Mesenchymal stem cell (in vitro differentiated cells and primary cell): ENCODE measurements at regions not wholly inside any gene's neighbourhood (a gene's known extent, or its start where the extent isn't known, plus 50 kb on each side); places are given as distances from the start of the nearest gene placed in this dataset.

Source experiments
- DNase-seq: peaks from one replicate; pipeline ENCODE4 v3.0.0-alpha.2; 2013
- H2AFZ ChIP-seq: one replicate; pipeline ENCODE4 v1.6.1; 2013; ENCODE audit warnings: low read depth, mild to moderate bottlenecking, control low read depth, inconsistent platforms, low read length, moderate library complexity
- H2AK5ac ChIP-seq: 2 replicates; pipeline ENCODE4 v1.6.1; 2013; ENCODE audit warnings: low read length, moderate library complexity, mild to moderate bottlenecking, inconsistent platforms; ENCODE audit not compliant: severe bottlenecking
- H2BK120ac ChIP-seq: one replicate; pipeline ENCODE4 v1.6.1; 2013; ENCODE audit warnings: low read depth, mild to moderate bottlenecking, inconsistent platforms, low read length, moderate library complexity
- H2BK12ac ChIP-seq, 2 experiments: one replicate each; pipeline ENCODE4 v1.6.1; 2013; ENCODE audit warnings: inconsistent platforms in 2 of 2, low read length in 2 of 2, mild to moderate bottlenecking in 2 of 2, moderate library complexity in 2 of 2, control low read depth in 1 of 2
- H2BK15ac ChIP-seq: one replicate; pipeline ENCODE4 v1.6.1; 2013; ENCODE audit warnings: mild to moderate bottlenecking, low read depth, inconsistent platforms; ENCODE audit not compliant: poor library complexity, severe bottlenecking
- H2BK5ac ChIP-seq: 2 replicates; pipeline ENCODE4 v1.6.1; 2013; ENCODE audit warnings: low read depth, mild to moderate bottlenecking, low read length, control low read depth, inconsistent platforms; ENCODE audit not compliant: poor library complexity, severe bottlenecking
- H3K14ac ChIP-seq, 2 experiments: one replicate each; pipeline ENCODE4 v1.6.1; 2013; ENCODE audit warnings: inconsistent platforms in 2 of 2, low read length in 2 of 2, control low read depth in 1 of 2, mild to moderate bottlenecking in 1 of 2, moderate library complexity in 1 of 2
- H3K18ac ChIP-seq, 2 experiments: one replicate each; pipeline ENCODE4 v1.6.1; 2013; ENCODE audit warnings: inconsistent platforms in 2 of 2, low read length in 2 of 2, control low read depth in 1 of 2, low read depth in 1 of 2, mild to moderate bottlenecking in 1 of 2
- H3K23ac ChIP-seq, 2 experiments: one replicate each; pipeline ENCODE4 v1.6.1; 2013; ENCODE audit warnings: inconsistent platforms in 2 of 2, low read length in 2 of 2, mild to moderate bottlenecking in 2 of 2, moderate library complexity in 2 of 2, control low read depth in 1 of 2
- H3K27ac ChIP-seq: 2 replicates; pipeline ENCODE4 v1.5.1; 2013; ENCODE audit warnings: mild to moderate bottlenecking, moderate library complexity, low read length, control low read depth, inconsistent platforms; ENCODE audit not compliant: poor library complexity, severe bottlenecking
- H3K27me3 ChIP-seq, 2 experiments: 2 replicates each; pipeline versions ENCODE4 v1.6.1 to v1.7.0; 2013; ENCODE audit warnings: low read length in 2 of 2, mild to moderate bottlenecking in 2 of 2, moderate library complexity in 2 of 2, control low read depth in 1 of 2, inconsistent platforms in 1 of 2; ENCODE audit not compliant: control insufficient read depth in 1 of 2, insufficient read depth in 1 of 2
- H3K36me3 ChIP-seq, 2 experiments: 2 replicates each; pipeline versions ENCODE4 v1.6.1 to v1.7.0; 2013; ENCODE audit warnings: low read length in 2 of 2, control low read depth in 1 of 2, inconsistent platforms in 1 of 2, low read depth in 1 of 2, mild to moderate bottlenecking in 1 of 2; ENCODE audit not compliant: insufficient read depth in 2 of 2, control insufficient read depth in 1 of 2
- H3K4ac ChIP-seq, 2 experiments: one replicate each; pipeline ENCODE4 v1.6.1; 2013; ENCODE audit warnings: inconsistent platforms in 2 of 2, low read length in 2 of 2, mild to moderate bottlenecking in 2 of 2, moderate library complexity in 2 of 2, control low read depth in 1 of 2, low read depth in 1 of 2
- H3K4me1 ChIP-seq: 2 replicates; pipeline ENCODE4 v1.6.1; 2013; ENCODE audit warnings: low read depth, low read length, control low read depth; ENCODE audit not compliant: control insufficient read depth, insufficient read depth
- H3K4me2 ChIP-seq: 2 replicates; pipeline ENCODE4 v1.6.1; 2013; ENCODE audit warnings: low read length, mild to moderate bottlenecking, inconsistent platforms; ENCODE audit not compliant: poor library complexity, severe bottlenecking
- H3K4me3 ChIP-seq, 2 experiments: 2 replicates each; pipeline versions ENCODE4 v1.5.1 to v1.7.0; 2013; ENCODE audit warnings: low read length in 2 of 2, mild to moderate bottlenecking in 2 of 2, control low read depth in 1 of 2, low read depth in 1 of 2; ENCODE audit not compliant: insufficient read depth in 1 of 2
- H3K79me1 ChIP-seq: replicated peaks from 2 replicates; pipeline ENCODE4 v1.6.1; 2013; ENCODE audit warnings: mild to moderate bottlenecking, control low read depth, low read length, inconsistent platforms; ENCODE audit not compliant: poor library complexity, severe bottlenecking
- H3K9ac ChIP-seq: 2 replicates; pipeline ENCODE4 v1.7.0; 2013; ENCODE audit warnings: mild to moderate bottlenecking, low read length, moderate library complexity
- H3K9me3 ChIP-seq: 2 replicates; pipeline ENCODE4 v1.7.0; 2013; ENCODE audit warnings: mild to moderate bottlenecking, low read length; ENCODE audit not compliant: control insufficient read depth
- H4K8ac ChIP-seq: one replicate; pipeline ENCODE4 v1.6.1; 2013; ENCODE audit warnings: inconsistent platforms, mild to moderate bottlenecking, low read length, moderate library complexity
- H4K91ac ChIP-seq: one replicate; pipeline ENCODE4 v1.6.1; 2013; ENCODE audit warnings: mild to moderate bottlenecking, low read length, inconsistent platforms
- WGBS: methylation state at CpG from one replicate; pipeline ENCODE4 v1.1.7; 2013; ENCODE audit warnings: mixed read lengths; 5-methylcytosine and 5-hydroxymethylcytosine counted together

DNA sequence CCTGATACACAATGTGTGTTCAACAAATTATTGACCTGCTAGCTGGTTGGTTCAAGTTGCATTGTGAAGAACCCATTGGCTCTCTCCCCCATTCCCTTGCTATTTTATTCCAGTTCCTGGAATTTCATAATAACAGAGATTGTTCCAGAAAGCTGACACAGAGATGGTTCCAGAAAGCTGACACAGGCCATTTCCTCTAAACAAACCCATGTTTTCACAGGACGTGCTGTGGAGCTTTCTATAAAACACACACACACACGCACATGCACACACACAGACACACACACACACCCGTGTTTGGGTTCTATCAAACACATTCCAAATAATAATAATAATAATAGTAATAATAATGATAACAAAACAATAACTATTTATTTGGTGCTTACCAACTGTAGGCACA is 259.1 kb downstream of the CLIC5 start:
- Histone ChIP-seq H3K27me3 (peaks cover 3% of the 10 kb centered on the region in 2 experiments), H3K4me1 (peaks cover 2% of the 10 kb centered on the region), H3K18ac (no peak overlapping the region), H3K9me3 (no peaks in the 10 kb centered on the region), H4K91ac (no peak overlapping the region), H2BK120ac (no peak overlapping the region), H2AFZ (no peak overlapping the region), H2AK5ac (no peak overlapping the region), H3K36me3 (no peaks in the 10 kb centered on the region), H2BK5ac (no peak overlapping the region), H4K8ac (no peak overlapping the region), H2BK12ac (no peak overlapping the region), H3K4me2 (no peak overlapping the region), H2BK15ac (no peak overlapping the region), H3K23ac (no peak overlapping the region), H3K9ac (no peak overlapping the region), H3K79me1 (no peaks in the 10 kb centered on the region), H3K14ac (no peak overlapping the region), H3K4ac (no peak overlapping the region), H3K4me3 (no peak overlapping the region), H3K27ac (no peak overlapping the region)
- DNase-seq, result no peak
- 100% methylated on average over 1 of the region's 3 CpGs for WGBS

- no peak overlapping the region for H3K14ac ChIP-seq
- H3K4me1 ChIP-seq, result peaks cover 2% of the 10 kb centered on the region
- H3K4me3 ChIP-seq, result no peak overlapping the region
- 91% methylated on average over 5 of the region's 9 CpGs for WGBS
- H3K27ac ChIP-seq, result no peak overlapping the region
- H2AK5ac ChIP-seq, result no peak overlapping the region
- no peak overlapping the region for H3K23ac ChIP-seq
- H2BK5ac ChIP-seq, result no peak overlapping the region
- H3K4ac ChIP-seq, result no peak overlapping the region
- no peak overlapping the region for H2AFZ ChIP-seq
- H4K91ac ChIP-seq, result no peak overlapping the region
- no peak overlapping the region for H4K8ac ChIP-seq
- no peaks in the 10 kb centered on the region for H3K79me1 ChIP-seq
- no peaks in the 10 kb centered on the region for H3K9me3 ChIP-seq
- H3K36me3 ChIP-seq, result no peaks in the 10 kb centered on the region
- H2BK12ac ChIP-seq, result no peak overlapping the region
- peaks cover 3 to 9% of the 10 kb centered on the region in 2 experiments for H3K27me3 ChIP-seq
- no peak for DNase-seq
- no peak overlapping the region for H3K18ac ChIP-seq
- H2BK15ac ChIP-seq, result no peak overlapping the region
- no peak overlapping the region for H2BK120ac ChIP-seq
- no peak overlapping the region for H3K4me2 ChIP-seq
- H3K9ac ChIP-seq, result no peak overlapping the region
Measured at GRCh38 chr6:45754432-45754831, 261.2 kb downstream of the CLIC5 start.

- H4K91ac ChIP-seq, result no peak overlapping the region
- DNase-seq, result no peak
- no peaks in the 10 kb centered on the region for H3K36me3 ChIP-seq
- no peak overlapping the region for H3K4ac ChIP-seq
- no peak overlapping the region for H3K27ac ChIP-seq
- no peak overlapping the region for H3K4me2 ChIP-seq
- H3K79me1 ChIP-seq, result no peaks in the 10 kb centered on the region
- H3K4me1 ChIP-seq, result no peaks in the 10 kb centered on the region
- no peak overlapping the region for H3K9ac ChIP-seq
- H2BK15ac ChIP-seq, result no peak overlapping the region
- peaks cover 0 to 5% of the 10 kb centered on the region in 2 experiments for H3K27me3 ChIP-seq
- H2AK5ac ChIP-seq, result no peak overlapping the region
- peaks cover 13% of the 10 kb centered on the region for H3K9me3 ChIP-seq
- H3K4me3 ChIP-seq, result no peak overlapping the region
- no peak overlapping the region for H2BK120ac ChIP-seq
- H2BK12ac ChIP-seq, result no peak overlapping the region
- 82% methylated on average over 4 of the region's 5 CpGs for WGBS
- H3K23ac ChIP-seq, result no peak overlapping the region
- H3K14ac ChIP-seq, result no peak overlapping the region
- no peak overlapping the region for H4K8ac ChIP-seq
- no peak overlapping the region for H3K18ac ChIP-seq
- no peak overlapping the region for H2BK5ac ChIP-seq
- H2AFZ ChIP-seq, result no peak overlapping the region
Measured at GRCh38 chr6:45746046-45746445, 269.6 kb downstream of the CLIC5 start.

- no peak overlapping the region for H2AK5ac ChIP-seq
Measured at GRCh38 chr6:45743028-45743615, 272.5 kb downstream of the CLIC5 start.

More at GRCh38 chr6:45743028-45743615, 272.5 kb downstream of the CLIC5 start:
- no peaks in the 10 kb centered on the region for H3K4me1 ChIP-seq
- H3K27me3 ChIP-seq, result no peaks in the 10 kb centered on the region
- no peak overlapping the region for H4K91ac ChIP-seq
- H4K8ac ChIP-seq, result no peak overlapping the region
- no peaks in the 10 kb centered on the region for H3K36me3 ChIP-seq
- no peak overlapping the region for H3K4me3 ChIP-seq
- H3K9me3 ChIP-seq, result peaks cover 10% of the 10 kb centered on the region
- H3K23ac ChIP-seq, result no peak overlapping the region
- DNase-seq, result peak; percentile 5
- no peak overlapping the region for H3K18ac ChIP-seq
- H2BK5ac ChIP-seq, result no peak overlapping the region
- no peak overlapping the region for H2BK12ac ChIP-seq
- H3K79me1 ChIP-seq, result no peaks in the 10 kb centered on the region
- 92% methylated on average over 7 of the region's 7 CpGs for WGBS
- no peak overlapping the region for H3K9ac ChIP-seq
- no peak overlapping the region for H2BK15ac ChIP-seq
- no peak overlapping the region for H2AFZ ChIP-seq
- H3K14ac ChIP-seq, result no peak overlapping the region
- no peak overlapping the region for H2BK120ac ChIP-seq
- no peak overlapping the region for H3K4ac ChIP-seq
- H3K4me2 ChIP-seq, result no peak overlapping the region
- no peak overlapping the region for H3K27ac ChIP-seq
